PC-9 (cell line): ENCODE measurements at regions not wholly inside any gene's neighbourhood (a gene's known extent, or its start where the extent isn't known, plus 50 kb on each side); places are given as distances from the start of the nearest gene placed in this dataset.

ENCODE experiments used
- CTCF ChIP-seq: fragments of 200-600 bp; sonication (generic); conservative IDR thresholded peaks from 2 replicates; pipeline ENCODE4 v1.6.1; 2017; ENCODE audit warnings: mixed run types, antibody characterized with exemption, mild to moderate bottlenecking, moderate library complexity
- EZH2 ChIP-seq: fragments of 200-600 bp; sonication (generic); IDR thresholded peaks from 2 replicates; pipeline ENCODE4 v1.8.0; 2017; ENCODE audit warnings: antibody characterized with exemption, low read depth

- TF ChIP-seq CTCF (no peak), EZH2 (no peak)
Observed at GRCh38 chr5:13427827-13428557, 516.5 kb downstream of the DNAH5 start.
